ENCODE measurements at regions not wholly inside any gene's neighbourhood (a gene's known extent, or its start where the extent isn't known, plus 50 kb on each side); places are given as distances from the start of the nearest gene placed in this dataset.

GRCh38 chr2:190771726-190772125 lies 108.9 kb upstream of the GLS start:
- intact Hi-C loops (cut with micrococcal nuclease; ENCODE audit: unreplicated experiment) (no loop called here), in situ Hi-C loops (cut with HindIII; ENCODE audit: low pct_unique_long_range_greater_than_20kb, low sequenced_read_pairs) (no loop called here)
- DNase-seq (ENCODE audit: low read depth, low spot score): no peak
- ChIA-PET CTCF (no interaction called here), POLR2A (no interaction called here)
- H3K4me3 ChIP-seq (ENCODE audit: low read depth in 2 of 2, low read length in 2 of 2): no peak overlapping the region
- no peaks in the 10 kb centered on the region for H3K4me1 ChIP-seq (ENCODE audit: control insufficient read depth, insufficient read depth, low read length)
- no peak for ATAC-seq
- TF ChIP-seq SIN3A (IDR thresholded peaks at IDR 0.05; ENCODE audit: borderline replicate concordance, insufficient read depth, low read depth, low read length) (no peak), CTCF (IDR thresholded peaks at IDR 0.05) (no peak), REST (IDR thresholded peaks at IDR 0.05; ENCODE audit: insufficient read depth in 1 of 2, low read depth in 2 of 2, low read length in 1 of 2) (no peak), TCF7L2 (IDR thresholded peaks at IDR 0.05; ENCODE audit: low read depth, low read length) (no peak), POLR2AphosphoS5 (IDR thresholded peaks at IDR 0.05; ENCODE audit: low read depth, low read length) (no peak)
- H3K9me3 ChIP-seq (ENCODE audit: control insufficient read depth, insufficient read depth, low read depth, low read length): no peaks in the 10 kb centered on the region
- H3K27ac ChIP-seq (ENCODE audit: low read length): no peak overlapping the region
- H3K27me3 ChIP-seq (ENCODE audit: control insufficient read depth, insufficient read depth, low read length): peaks cover 2% of the 10 kb centered on the region; the same call in 1 of the 2 replicates
- H3K36me3 ChIP-seq (ENCODE audit: control insufficient read depth, insufficient read depth, low read length): no peaks in the 10 kb centered on the region
- no TSS peak for BruUV-seq (replicated peaks)

GRCh38 chr2:190780594-190780993 lies 100.0 kb upstream of the GLS start:
- BruUV-seq (replicated peaks): no TSS peak
- no peak for ATAC-seq
- ChIA-PET CTCF (interaction anchor here (0.6 to 0.8 kb wide), 3 partner anchors 24 to 340 kb away, joined by 3 to 10 read pairs (median 3); no protein-coding TSS in a partner anchor), POLR2A (no interaction called here)
- Histone ChIP-seq H3K27me3 (ENCODE audit: control insufficient read depth, insufficient read depth, low read length) (no peaks in the 10 kb centered on the region), H3K36me3 (ENCODE audit: control insufficient read depth, insufficient read depth, low read length) (no peaks in the 10 kb centered on the region), H3K4me1 (ENCODE audit: control insufficient read depth, insufficient read depth, low read length) (no peaks in the 10 kb centered on the region), H3K4me3 (ENCODE audit: low read depth in 2 of 2, low read length in 2 of 2) (no peak overlapping the region), H3K9me3 (ENCODE audit: control insufficient read depth, insufficient read depth, low read depth, low read length) (peaks cover 7% of the 10 kb centered on the region; the same call in 1 of the 2 replicates), H3K27ac (ENCODE audit: low read length) (no peak overlapping the region)
- TF ChIP-seq SIN3A (IDR thresholded peaks at IDR 0.05; ENCODE audit: borderline replicate concordance, insufficient read depth, low read depth, low read length) (no peak), CTCF (IDR thresholded peaks at IDR 0.05) (no peak), TCF7L2 (IDR thresholded peaks at IDR 0.05; ENCODE audit: low read depth, low read length) (no peak), REST (IDR thresholded peaks at IDR 0.05; ENCODE audit: insufficient read depth in 1 of 2, low read depth in 2 of 2, low read length in 1 of 2) (no peak), POLR2AphosphoS5 (IDR thresholded peaks at IDR 0.05; ENCODE audit: low read depth, low read length) (no peak)
- in situ Hi-C loops (cut with HindIII; ENCODE audit: low pct_unique_long_range_greater_than_20kb, low sequenced_read_pairs): no loop called here
- no peak for DNase-seq (ENCODE audit: low read depth, low spot score)
- intact Hi-C loops (cut with micrococcal nuclease; ENCODE audit: unreplicated experiment): loop anchor here (2.0 to 10.0 kb wide), 2 partner anchors 184 to 250 kb away; no protein-coding TSS in a partner anchor

Measured in Panc1 (cell line).